Suppressor macrophage treated with lipopolysaccharide for 4 hours (primary cell): ENCODE measurements at regions not wholly inside any gene's neighbourhood (a gene's known extent, or its start where the extent isn't known, plus 50 kb on each side); places are given as distances from the start of the nearest gene placed in this dataset.

Experiments
- DNase-seq: peaks from one replicate; pipeline ENCODE4 v3.0.0-alpha.2; 2020

DNA sequence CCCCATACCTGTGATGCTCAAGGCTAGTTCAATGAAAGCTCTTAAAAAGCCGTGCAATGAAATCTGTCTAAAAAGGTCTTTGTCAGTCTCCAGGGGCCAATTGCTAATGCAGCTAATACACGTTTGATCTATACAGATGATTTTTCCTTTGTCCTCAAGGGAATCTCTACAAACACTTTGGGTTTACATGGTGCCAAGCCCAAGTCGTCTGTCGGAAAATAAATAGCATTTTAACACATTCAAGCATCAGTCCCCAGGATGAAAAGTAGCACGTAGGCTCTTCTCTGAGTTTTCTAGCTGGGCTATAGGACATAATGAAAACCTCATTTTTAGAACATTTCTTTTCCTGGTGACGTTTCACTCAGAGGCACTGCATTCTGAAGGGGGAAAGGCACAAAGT lies 477.4 kb upstream of the WWC1 start:
- no peak for DNase-seq

DNA sequence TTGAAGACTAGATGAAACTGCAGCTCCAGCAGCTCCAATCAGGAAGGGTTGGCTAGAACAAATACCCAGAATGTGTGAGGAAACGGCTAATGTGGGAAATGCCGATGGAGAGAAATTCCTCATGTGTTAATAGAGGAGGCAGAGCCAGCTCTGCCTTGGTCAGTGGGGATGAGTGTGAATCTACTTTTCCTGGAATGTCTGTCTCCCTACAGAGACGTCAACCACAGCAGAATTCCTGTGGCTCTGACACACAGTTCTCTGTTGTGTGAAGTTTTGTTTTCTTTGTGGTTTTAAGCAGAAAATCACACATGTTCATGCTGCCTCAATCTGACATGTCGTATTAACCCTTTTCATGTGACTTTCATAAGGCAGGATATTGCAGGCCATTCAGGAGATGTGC lies 476.6 kb upstream of the WWC1 start:
- DNase-seq = no peak

DNA sequence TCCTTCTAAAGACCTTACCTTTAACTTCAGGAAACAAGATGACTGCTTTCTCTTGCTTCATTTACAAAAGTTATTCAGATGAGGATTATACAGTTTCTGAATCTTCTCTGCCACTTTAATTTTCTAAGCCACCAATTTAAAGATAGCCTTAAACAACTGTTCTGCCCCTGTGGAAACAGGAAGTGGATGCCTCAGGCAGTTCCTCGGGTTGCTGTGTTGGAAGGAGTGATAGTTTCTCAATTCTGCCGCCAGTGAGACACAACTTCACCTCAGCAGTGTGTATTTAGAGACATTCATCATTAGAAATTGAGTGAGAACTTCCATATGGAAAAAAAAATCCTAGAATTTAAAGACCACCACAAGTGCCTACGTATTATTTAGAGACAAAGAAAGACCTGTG lies 475.1 kb upstream of the WWC1 start:
- peak; percentile 40 for DNase-seq

- DNase-seq = no peak
These were observed 474.6 kb upstream of the WWC1 start for GRCh38 chr5:167816864-167817263.

DNA sequence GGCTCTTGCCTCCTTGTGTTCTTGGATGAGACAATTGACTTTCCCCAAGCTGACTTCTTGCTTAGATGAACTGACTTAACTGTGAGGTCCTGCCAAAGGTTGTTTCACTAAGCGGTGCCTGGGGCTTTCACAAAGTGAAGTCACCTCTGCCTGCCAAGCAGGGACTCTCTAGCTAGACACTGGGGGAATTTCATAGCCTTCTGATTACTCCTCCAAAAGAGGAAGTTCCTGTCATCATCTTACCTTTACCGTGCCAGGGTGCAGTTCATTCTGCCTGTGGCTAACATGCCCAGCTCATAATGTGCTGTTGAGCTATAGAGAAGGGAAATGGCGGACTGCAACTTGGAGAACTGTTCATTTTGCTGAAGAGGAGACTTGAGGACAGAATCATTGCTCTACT lies 472.0 kb upstream of the WWC1 start:
- no peak for DNase-seq

DNA sequence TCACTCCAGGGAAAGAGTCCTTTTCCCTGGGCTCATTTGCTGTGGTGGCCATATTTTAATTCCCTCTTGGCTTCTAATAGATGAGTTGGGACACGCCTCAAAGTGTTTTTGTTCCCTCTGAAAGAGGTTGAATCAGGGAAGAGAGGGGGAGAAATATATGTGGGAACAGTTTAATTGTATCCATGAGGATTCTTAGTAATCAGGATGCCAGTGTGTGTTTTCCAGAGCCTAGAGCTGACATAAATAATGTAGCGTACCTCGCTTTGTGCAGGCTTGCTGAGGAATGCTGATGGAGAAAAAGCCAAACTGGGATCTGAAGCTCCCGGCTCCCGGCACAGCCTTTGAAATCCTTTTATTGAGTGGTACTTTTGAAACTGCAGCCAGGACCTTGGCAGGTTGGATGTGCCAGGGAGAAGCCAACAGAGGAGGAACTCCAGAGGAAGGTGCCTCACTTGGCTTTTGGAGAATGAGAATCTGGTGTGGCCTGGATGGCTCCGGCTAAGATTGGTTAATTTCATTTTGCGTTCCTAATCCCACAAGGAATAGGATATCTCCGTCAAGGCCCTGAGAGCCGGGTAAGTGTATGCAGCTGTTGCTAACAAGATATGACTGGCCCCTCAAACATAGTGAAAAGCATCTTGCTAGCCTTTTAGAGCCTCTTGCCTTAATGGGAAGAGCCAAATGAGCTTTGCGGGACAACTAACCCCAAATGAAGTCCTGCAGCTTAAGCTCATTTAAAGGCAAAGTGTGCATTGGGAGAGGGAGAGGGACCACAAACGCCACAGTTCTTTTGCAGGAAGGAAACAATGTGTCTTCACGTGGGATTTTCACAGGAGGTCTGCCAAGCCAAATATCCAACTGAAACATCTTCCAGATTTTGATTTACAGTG lies 471.1 kb upstream of the WWC1 start:
- DNase-seq = no peak

GRCh38 chr5:167821151-167821550 lies 470.3 kb upstream of the WWC1 start:
- DNase-seq = no peak

- DNase-seq = no peak
These were observed 469.8 kb upstream of the WWC1 start for GRCh38 chr5:167821669-167822068.

DNA sequence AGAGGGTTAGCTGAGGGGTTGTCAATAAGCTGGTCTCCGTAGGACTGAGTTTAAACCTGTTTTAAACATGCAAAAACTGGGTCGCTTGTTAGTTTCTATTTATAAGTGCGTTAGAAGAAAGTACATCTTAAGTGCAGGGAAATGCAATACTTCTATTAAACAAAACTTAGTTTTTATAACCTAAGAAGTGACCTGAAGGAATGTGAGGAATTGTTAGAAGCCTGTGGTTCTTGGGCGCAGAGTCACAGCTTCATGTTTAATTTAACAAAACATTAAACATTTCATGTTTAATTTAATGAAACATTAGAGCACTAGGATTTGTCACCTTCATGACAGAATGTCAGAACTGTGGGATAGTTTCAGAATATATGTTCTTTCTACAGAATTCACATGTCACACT lies 469.2 kb upstream of the WWC1 start:
- DNase-seq = no peak

- DNase-seq = no peak
These were observed 468.0 kb upstream of the WWC1 start for GRCh38 chr5:167823405-167823804.

DNA sequence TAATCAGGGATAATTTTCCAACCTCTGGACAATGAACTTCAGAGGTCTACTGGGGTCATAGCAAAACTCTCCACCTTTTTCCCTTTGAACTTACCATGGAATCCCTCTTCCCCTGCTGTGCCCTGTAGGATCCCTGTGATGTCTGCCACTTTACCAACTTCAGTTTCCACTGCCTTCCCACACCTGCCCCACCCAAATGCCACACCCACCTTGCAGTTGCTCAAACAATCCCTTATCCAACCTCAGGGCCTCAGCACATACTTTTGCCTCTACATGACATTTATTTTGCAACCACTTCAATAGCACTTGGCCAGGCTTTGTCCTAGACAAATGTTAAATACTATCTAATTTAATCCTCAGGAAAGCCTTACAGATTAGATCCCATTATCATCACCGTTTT lies 463.7 kb upstream of the WWC1 start:
- DNase-seq = no peak

- no peak for DNase-seq
These were observed 459.5 kb upstream of the WWC1 start for GRCh38 chr5:167831754-167832504.

GRCh38 chr5:167832609-167833008 lies 458.8 kb upstream of the WWC1 start:
- DNase-seq = no peak

DNA sequence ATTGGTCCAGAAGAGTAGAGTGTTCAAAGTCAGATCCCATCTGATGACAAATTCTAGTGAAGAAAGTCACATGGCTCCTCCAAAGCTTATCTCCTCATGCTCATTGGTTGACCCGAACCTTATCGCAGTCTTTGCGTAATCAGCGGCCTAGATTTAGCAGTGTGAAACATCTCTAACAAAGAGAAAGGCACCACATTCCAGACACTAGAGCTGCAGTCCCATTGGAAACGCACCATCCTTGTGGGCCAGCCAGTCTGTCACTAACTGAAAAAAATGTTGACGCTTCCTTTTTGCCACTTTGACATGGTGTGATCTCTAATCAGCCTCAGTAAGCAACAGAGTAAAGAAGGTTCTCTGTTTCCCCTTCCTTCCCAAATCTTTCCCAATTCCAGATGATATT lies 458.0 kb upstream of the WWC1 start:
- no peak for DNase-seq

GRCh38 chr5:167835146-167835545 lies 456.3 kb upstream of the WWC1 start:
- DNase-seq = no peak

DNA sequence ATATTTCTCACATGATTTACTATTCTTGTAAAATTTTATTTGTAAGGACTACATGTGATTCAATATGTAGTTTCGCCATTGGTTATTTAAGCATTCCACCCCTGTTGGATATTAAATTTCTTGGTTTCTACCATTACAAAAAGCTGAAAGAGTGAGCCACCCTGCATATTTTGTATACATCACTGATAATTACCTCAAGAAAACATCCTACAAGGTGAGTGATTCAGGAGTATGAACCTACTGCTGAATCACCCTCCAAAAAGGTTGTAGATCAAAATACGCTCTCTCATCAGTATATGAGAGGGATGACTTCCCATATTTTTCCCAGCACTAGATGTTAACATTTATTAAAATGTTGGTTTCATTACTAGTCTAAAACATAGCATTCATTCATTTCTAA lies 454.3 kb upstream of the WWC1 start:
- no peak for DNase-seq

DNA sequence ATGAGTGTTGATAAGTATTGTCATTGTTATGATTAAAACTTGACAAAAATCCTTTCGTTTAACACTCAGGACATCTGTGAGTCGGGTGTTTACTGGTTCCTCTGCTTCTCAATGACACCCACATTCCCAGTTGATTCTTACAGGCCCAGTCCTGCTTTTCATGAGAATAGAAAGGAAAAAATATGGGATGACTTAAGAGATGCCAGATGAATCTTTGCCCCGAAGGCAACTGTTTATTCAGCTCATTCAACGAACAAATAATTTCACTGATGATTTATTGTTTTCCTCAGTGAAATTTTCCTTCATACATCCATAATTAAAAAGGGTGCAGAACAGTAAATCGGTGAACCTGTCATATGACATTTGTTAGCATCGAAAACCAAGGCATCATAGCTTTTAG lies 452.4 kb upstream of the WWC1 start:
- no peak for DNase-seq

GRCh38 chr5:167840527-167841130 lies 450.8 kb upstream of the WWC1 start:
- DNase-seq = no peak

- DNase-seq = no peak
These were observed 447.4 kb upstream of the WWC1 start for GRCh38 chr5:167843881-167844572.

DNA sequence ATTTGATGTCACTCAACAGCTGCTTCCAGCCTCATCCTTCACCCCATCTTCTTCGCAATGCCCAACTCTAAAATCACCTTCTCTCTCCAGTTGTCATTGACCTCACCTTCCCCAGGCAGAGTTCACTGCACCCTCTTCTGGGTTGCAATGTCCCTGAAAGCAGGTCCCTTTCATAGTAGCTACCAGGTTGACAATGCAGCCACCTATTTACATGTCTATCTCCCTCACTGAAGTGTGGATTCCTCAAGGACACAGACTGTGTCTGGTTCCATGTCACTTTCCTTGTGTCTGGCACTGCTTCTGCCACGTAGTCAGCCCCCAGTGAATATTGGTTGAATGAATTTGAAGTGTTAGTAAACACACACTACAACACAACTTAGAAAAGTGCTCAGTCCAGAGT lies 445.5 kb upstream of the WWC1 start:
- DNase-seq = no peak

DNA sequence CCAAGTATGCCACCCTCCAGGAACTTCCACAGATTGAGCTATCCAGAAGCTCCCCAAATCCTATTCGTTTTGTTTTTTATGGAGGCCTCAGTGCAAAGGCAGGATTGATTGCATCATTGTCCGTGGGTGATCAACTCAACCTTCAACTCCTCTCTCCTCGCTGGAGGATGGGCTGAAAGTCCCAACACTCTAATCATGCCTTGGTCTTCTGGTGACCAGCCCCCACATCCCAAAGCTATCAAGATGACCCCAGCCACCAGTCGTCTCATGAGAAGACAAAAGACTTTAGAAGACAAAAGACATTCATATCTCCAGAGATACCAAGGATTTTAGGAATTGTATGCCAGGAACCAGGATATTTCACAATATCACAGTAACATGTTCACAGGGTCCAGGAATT lies 441.6 kb upstream of the WWC1 start:
- DNase-seq = no peak

DNA sequence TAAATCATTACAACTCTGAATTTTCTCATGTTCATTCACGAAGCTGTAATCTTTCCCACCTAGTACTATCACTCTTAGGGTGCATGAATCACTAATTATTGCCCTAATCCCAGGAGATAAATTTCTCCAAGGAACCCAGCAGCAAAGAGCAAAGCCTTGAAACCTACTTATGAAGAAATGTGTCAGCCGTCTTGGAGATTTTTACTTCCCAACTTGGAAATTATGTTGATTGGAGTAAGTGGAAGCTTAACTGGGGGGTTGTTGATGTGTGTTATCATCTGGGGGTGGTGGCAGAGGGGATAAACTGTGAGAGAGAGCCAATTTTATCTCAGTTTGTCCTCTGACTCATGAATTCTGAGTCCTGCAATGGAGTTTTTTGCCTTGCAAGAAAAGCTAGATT lies 440.5 kb upstream of the WWC1 start:
- no peak for DNase-seq

DNA sequence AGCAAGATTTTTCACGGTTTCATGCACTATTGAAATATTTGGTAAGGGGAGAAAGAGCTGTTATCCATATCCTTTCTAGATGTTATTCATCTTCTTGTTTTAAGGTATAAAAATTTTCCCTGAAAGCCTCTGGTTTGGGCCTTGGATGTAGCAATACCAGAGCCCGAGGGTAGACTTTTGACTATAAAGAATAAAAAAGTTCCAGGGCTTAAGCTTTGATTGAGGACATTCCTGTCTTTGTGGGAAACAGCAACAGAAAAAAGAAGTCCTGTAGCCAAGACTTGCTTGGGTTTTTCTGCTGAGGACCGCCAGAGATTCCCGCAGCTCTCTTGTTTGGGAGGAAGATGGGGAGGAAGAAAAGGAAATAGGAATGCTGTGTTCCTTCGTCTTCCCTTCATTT lies 440.0 kb upstream of the WWC1 start:
- no peak for DNase-seq
